Hematopoietic multipotent progenitor cell (in vitro differentiated cells): ENCODE measurements at regions not wholly inside any gene's neighbourhood (a gene's known extent, or its start where the extent isn't known, plus 50 kb on each side); places are given as distances from the start of the nearest gene placed in this dataset.
"Not testable (repeated sequence)": the region's sequence is repeated elsewhere in the genome, so short reads cannot be mapped to it uniquely, and the experiment has no call there.

Experiments
- DNase-seq, 3 donors: peaks; one replicate each; pipeline ENCODE4 v3.0.0-alpha.2; 2011 to 2015; ENCODE audit warnings: low read depth in 2 of 3, low spot score in 2 of 3

- not testable (repeated sequence) for DNase-seq
These were observed 555.1 kb downstream of the RPIA start for GRCh38 chr2:89246620-89247019.

- DNase-seq: not testable (repeated sequence)
These were observed 563.5 kb downstream of the RPIA start for GRCh38 chr2:89255013-89255412.

- not testable (repeated sequence) for DNase-seq
These were observed 582.0 kb downstream of the RPIA start for GRCh38 chr2:89273443-89273842.

GRCh38 chr2:89280536-89280935 lies 589.1 kb downstream of the RPIA start:
- DNase-seq: not testable (repeated sequence)

- DNase-seq: not testable (repeated sequence)
These were observed 595.1 kb downstream of the RPIA start for GRCh38 chr2:89286448-89287080.

- DNase-seq: not testable (repeated sequence)
These were observed 595.6 kb downstream of the RPIA start for GRCh38 chr2:89287084-89287483.

GRCh38 chr2:89291717-89292298 lies 600.3 kb downstream of the RPIA start:
- not testable (repeated sequence) for DNase-seq

- DNase-seq: not testable (repeated sequence)
These were observed 601.9 kb downstream of the RPIA start for GRCh38 chr2:89293399-89293798.

GRCh38 chr2:89294335-89294734 lies 602.9 kb downstream of the RPIA start:
- not testable (repeated sequence) for DNase-seq

GRCh38 chr2:89296820-89297398 lies 605.4 kb downstream of the RPIA start:
- not testable (repeated sequence) for DNase-seq

GRCh38 chr2:89299196-89299595 lies 607.7 kb downstream of the RPIA start:
- DNase-seq: not testable (repeated sequence)

GRCh38 chr2:89305623-89306022 lies 614.1 kb downstream of the RPIA start:
- DNase-seq: peak in 2 of 3 donors; percentile 78 to 87

GRCh38 chr2:89306869-89307637 lies 615.6 kb downstream of the RPIA start:
- DNase-seq: not testable (repeated sequence)

- DNase-seq: not testable (repeated sequence)
These were observed 627.5 kb downstream of the RPIA start for GRCh38 chr2:89318990-89319389.

- not testable (repeated sequence) for DNase-seq
These were observed 634.4 kb downstream of the RPIA start for GRCh38 chr2:89325894-89326293.

- DNase-seq: peak in 1 of 3 donors; percentile 41
These were observed 635.0 kb downstream of the RPIA start for GRCh38 chr2:89326455-89326854.

GRCh38 chr2:89328790-89329189 lies 637.3 kb downstream of the RPIA start:
- not testable (repeated sequence) for DNase-seq
